HG03139 (cell line): ENCODE measurements at regions not wholly inside any gene's neighbourhood (a gene's known extent, or its start where the extent isn't known, plus 50 kb on each side); places are given as distances from the start of the nearest gene placed in this dataset.
"Not testable (repeated sequence)": the region's sequence is repeated elsewhere in the genome, so short reads cannot be mapped to it uniquely, and the experiment has no call there.

Experiments
- ATAC-seq: cut with Tn5 transposase; IDR thresholded peaks from one replicate; pipeline ENCODE4 v1.9.1; 2021; ENCODE audit not compliant: unreplicated experiment

- ATAC-seq: no peak
These were observed 181.8 kb downstream of the C16orf95 start for GRCh38 chr16:87135246-87136030.

- no peak for ATAC-seq
These were observed 178.9 kb downstream of the C16orf95 start for GRCh38 chr16:87138316-87138715.

GRCh38 chr16:87138738-87139267 is 178.4 kb downstream of the C16orf95 start:
- ATAC-seq: no peak

GRCh38 chr16:87140211-87141200 is 176.7 kb downstream of the C16orf95 start:
- ATAC-seq: no peak

GRCh38 chr16:87141402-87141801 is 175.8 kb downstream of the C16orf95 start:
- ATAC-seq: no peak

GRCh38 chr16:87143661-87144121 is 173.5 kb downstream of the C16orf95 start:
- no peak for ATAC-seq

GRCh38 chr16:87144232-87144631 is 173.0 kb downstream of the C16orf95 start:
- ATAC-seq: no peak

- ATAC-seq: no peak
These were observed 171.7 kb downstream of the C16orf95 start for GRCh38 chr16:87145181-87146176.

- ATAC-seq: no peak
These were observed 170.5 kb downstream of the C16orf95 start for GRCh38 chr16:87146676-87147075.

GRCh38 chr16:87149051-87149450 is 168.1 kb downstream of the C16orf95 start:
- no peak for ATAC-seq

GRCh38 chr16:87150262-87150661 is 166.9 kb downstream of the C16orf95 start:
- ATAC-seq: no peak

GRCh38 chr16:87150681-87151280 is 166.4 kb downstream of the C16orf95 start:
- no peak for ATAC-seq

GRCh38 chr16:87152221-87152755 is 164.9 kb downstream of the C16orf95 start:
- no peak for ATAC-seq

GRCh38 chr16:87153326-87153725 is 163.9 kb downstream of the C16orf95 start:
- no peak for ATAC-seq

GRCh38 chr16:87155315-87155714 is 161.9 kb downstream of the C16orf95 start:
- not testable (repeated sequence) for ATAC-seq

GRCh38 chr16:87156195-87156594 is 161.0 kb downstream of the C16orf95 start:
- no peak for ATAC-seq

GRCh38 chr16:87160234-87160636 is 157.0 kb downstream of the C16orf95 start:
- no peak for ATAC-seq

- ATAC-seq: no peak
These were observed 156.4 kb downstream of the C16orf95 start for GRCh38 chr16:87160701-87161337.

GRCh38 chr16:87161410-87161809 is 155.8 kb downstream of the C16orf95 start:
- ATAC-seq: not testable (repeated sequence)
